NOMO-1 treated with DMSO at 0.1 percent for 48 hours (cell line): ENCODE measurements at regions not wholly inside any gene's neighbourhood (a gene's known extent, or its start where the extent isn't known, plus 50 kb on each side); places are given as distances from the start of the nearest gene placed in this dataset.

Experiments used
- DNase-seq: peaks from one replicate; lab custom pipeline; 2025; ENCODE audit not compliant: unreplicated experiment; lab: John Stamatoyannopoulos, UW

DNA sequence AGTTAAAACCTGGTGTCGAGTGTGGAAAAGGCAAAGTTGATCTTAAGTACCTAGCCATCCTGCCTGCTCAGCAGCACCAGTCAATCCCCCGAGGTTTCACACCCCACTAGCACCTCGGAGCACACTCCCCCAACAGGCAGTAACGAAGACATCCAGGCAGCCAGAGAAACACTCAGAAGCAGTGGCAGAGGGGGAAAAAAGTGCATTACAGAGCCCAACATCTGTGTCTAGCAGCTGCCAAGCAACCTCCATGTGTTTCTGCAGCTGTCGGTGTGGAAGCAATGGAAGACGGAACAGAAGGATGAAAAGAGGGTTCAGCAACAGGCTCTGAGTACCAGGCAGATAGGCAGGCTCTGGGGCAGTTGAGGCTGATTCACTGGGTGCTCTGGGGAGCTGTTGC lies 73.4 kb upstream of the PROX1 start:
- no peak for DNase-seq

DNA sequence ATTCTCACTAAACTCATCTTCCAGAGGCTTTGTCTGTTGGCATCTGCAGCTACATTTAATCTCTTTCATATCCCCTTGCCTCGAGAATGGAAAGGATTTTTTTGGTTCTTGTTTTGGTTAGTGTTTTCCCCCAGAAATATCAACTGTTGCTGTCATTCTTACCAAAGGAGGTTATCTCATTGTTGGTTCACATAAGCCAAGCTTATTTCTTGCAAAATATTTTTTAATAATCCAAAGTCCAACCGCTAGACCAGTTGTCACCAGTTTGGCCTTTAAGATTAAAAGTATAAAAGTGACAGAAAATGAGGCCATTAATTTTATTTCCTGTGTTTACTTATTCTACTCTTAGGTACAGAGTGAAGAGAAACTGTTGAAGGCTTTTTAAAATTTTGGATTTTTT lies 66.5 kb upstream of the PROX1 start:
- DNase-seq: no peak

DNA sequence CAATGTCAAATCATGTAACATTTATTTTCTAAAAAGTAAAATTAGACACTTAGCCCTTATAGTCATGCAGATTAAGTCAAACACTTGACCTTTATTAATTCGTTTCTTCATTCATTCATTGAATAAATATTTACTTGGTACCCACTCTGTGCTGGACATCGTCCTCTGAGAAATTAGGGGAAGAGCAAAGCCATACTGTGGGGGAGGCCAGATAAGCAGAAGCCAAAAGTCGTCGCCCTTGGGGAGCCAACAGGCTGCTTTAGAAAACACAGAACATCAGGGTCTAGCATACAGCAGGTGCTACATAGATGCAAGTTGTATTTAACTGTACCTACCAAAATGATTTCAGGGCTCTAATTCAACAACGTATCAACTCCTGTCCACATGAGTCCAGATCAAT lies 66.1 kb upstream of the PROX1 start:
- DNase-seq: no peak

DNA sequence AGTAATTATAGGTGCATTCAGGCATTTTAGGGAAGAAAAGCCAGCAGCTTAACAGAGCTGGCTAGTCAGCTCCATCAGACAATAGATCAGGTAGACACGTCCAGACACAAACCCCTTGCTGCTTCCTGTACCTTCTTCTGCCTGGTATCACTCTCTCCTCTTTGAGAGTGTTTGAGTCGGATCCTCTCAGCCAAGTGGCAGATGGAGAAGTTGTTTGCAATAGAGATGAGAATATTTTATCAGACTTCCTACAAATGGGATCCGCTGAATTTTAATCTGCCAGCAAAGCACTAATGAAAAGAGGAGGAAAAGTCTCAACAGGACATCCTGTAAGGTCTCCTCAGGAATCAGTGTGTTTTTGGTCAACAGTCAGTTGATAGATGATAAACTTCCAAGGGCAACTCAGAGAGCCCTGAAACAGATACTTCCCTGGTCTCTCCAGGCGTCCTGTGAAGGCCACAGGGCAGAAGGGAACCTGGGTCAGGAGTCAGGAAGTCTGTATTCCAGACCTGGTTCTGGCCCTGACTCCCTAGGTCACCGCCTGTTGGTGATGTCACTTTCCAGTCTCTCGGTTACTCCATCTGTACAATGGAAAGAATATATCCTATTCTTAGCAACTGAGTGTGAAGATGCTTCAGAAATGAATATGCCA lies 62.1 kb upstream of the PROX1 start:
- no peak for DNase-seq

DNA sequence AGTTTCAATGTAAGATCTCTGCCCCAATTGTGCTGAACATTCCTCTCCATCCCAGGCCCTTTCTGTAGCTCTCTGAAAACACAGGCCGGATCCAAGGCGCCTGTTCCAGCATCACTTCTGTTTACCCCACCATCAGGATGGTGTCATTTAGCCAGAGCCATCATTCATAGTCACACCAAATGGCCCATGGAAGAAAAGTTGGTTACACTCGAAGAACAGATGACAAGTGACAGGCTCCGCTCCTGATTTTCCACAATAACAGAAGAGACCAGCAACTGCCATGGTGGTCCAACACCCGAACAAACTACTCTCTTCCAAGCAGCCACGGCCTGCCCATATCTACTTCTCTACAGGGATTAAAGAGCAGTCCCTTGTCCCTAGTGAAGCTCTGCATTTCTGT lies 59.9 kb upstream of the PROX1 start:
- DNase-seq: no peak

DNA sequence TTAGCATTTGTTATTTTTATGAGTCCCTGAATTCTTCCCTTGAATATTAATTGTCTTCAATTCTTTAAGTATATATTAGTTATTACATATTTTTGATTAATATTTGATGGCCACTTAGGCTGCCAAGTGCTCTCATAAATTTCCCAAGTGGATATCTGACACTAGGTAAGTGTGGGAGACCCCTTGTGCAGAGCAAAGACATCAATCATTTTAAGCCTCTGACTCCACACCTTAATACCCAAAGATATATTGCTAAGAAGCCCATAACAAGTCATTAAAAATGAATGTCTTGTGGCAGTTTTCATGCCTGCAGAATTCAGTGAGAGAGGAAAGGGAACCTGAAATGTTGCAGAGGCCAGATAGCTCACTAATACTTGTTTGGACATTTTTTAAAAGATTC lies 58.4 kb upstream of the PROX1 start:
- no peak for DNase-seq

DNA sequence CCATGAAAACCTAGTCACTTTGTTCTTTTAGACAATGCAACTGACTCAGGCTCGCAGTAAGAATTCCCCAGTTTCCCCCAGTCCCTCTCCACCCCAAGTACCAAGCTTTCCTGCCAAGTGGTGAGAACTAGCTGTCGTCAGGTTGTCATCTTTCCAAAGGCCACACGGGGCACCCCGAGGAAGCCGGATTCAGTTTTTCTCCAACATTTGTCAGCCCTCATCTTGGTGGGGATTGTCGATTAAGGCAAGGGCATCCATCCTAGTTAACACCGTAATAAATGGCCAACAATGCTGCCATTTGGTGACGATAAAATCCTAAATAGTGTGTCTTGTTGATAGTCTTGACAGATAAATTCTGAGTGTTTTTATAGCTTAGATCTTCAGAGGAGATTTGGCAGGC lies 55.9 kb upstream of the PROX1 start:
- DNase-seq: no peak

DNA sequence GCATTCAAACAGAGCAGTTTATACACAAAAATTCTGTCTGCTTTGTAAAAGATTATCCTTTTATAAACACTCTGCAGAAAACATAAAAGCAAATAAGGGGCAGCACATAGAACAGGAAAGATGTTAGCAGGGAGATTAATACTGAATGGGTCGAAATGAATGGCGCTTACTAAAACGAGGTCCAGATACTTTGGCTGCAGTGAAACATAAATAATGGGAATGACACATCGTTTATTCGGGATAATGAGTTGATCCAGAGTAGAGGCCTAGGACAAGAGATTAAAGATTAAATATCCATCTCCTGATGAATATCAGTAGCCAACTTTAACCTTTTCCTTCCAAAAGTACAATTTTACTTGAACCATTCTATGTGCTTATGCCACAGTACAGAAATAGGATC lies 54.4 kb upstream of the PROX1 start:
- no peak for DNase-seq

DNA sequence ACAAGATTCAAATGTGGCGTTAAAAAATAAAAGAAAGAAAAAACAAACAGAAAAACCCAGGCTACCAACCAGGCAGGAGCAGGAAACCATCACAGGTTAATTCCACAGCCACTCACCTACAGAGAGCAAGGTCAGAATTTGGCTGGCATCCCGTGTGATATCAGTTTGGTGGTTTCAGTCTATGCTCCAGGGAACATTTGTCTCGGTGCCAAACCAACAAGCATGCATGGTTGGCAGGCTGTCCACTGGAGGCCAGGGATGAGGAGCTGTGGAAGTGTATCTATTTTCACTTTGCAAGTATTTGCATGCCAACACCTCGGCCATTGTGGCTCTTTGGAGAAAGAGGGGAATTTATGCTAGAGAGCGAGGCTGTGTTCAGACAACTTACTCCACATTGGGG lies 53.1 kb upstream of the PROX1 start:
- DNase-seq: no peak

DNA sequence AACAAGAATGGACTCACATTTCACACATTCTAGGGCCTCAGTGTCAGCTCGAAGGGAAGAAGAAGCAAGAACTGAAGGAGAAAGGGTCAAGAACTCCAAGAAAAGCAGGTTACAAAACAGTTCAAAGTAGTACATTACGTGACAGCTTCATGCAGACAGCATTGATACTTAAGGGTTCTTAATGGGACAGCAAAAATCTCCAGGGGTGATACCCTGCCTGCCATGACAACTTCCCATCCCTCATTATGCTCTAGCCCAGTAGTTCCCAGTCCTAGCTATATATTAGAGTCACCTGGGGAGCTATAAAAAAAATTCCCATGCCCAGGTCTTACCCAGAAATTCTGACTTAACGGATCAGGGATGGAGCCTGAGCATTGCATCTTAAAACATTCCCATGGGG lies 51.2 kb upstream of the PROX1 start:
- no peak for DNase-seq
